HG02885 (cell line): ENCODE measurements at regions not wholly inside any gene's neighbourhood (a gene's known extent, or its start where the extent isn't known, plus 50 kb on each side); places are given as distances from the start of the nearest gene placed in this dataset.
A peak's percentile ranks its signal among the peaks of the same experiment; 100 is the strongest.

ENCODE experiments used
- ATAC-seq: cut with Tn5 transposase; IDR thresholded peaks from one replicate; pipeline ENCODE4 v1.9.1; 2021; ENCODE audit warnings: mild to moderate bottlenecking; ENCODE audit not compliant: unreplicated experiment, poor library complexity

DNA sequence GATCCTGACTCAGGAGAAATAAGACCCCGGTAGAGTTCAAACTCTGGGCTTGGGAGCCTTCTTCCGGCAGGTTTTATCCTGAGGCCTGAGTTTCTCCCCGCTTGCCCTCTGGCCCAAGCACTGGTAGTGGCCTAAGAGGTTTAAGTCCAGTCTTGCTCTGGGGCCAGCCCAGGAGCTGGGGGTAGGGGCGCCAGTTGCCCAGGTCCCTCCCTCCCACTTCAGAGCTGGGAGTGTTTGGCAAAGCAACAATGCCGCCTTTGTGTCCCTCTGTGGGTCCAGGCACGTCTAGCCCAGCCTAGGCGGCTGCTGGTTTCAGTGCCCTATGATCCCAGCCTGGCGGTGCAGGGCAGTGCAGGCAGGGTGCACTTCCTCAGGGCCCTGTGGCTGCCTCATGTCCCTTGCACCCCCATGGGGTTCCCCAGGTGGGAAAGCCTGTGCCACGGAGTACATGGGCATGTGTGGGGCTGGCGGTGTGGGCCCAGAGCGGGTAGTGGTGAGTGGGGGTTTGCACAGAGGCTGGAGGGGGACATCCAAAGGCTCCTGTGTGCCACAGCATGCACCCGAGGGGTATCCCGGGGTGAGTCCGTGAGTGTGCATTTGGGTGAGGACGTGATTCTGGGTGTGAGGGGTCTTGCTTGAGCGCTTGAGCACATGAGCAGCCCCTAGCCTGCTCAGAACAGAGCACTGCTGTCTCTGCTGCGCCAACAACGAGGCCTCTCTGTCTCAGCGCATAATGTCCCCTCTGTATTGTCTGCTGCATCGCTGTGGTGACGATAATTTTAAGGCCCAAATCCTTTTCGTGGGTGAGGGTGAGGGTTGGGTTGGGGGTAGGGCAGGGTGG, 61.7 kb upstream of the PSD2 start:
- no peak for ATAC-seq

DNA sequence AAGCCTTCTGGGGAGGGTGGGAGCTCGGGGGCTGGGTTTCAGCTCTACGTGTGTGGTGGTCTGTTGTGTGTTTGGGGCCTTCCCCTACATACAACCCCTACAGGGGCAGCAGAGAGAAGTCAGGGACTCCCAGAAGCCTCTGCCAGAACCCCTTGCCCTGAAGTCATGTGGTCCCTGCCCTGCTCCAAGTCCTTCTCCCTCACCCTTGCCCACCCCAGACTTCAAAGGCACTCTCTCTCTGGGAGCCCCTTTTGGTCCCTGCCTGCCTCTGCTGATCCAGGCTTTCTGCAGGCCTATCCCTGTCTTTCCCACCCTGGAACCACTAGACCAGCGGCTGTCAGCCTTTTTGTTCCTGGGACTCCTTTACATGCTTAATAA, 61.1 kb upstream of the PSD2 start:
- no peak for ATAC-seq

DNA sequence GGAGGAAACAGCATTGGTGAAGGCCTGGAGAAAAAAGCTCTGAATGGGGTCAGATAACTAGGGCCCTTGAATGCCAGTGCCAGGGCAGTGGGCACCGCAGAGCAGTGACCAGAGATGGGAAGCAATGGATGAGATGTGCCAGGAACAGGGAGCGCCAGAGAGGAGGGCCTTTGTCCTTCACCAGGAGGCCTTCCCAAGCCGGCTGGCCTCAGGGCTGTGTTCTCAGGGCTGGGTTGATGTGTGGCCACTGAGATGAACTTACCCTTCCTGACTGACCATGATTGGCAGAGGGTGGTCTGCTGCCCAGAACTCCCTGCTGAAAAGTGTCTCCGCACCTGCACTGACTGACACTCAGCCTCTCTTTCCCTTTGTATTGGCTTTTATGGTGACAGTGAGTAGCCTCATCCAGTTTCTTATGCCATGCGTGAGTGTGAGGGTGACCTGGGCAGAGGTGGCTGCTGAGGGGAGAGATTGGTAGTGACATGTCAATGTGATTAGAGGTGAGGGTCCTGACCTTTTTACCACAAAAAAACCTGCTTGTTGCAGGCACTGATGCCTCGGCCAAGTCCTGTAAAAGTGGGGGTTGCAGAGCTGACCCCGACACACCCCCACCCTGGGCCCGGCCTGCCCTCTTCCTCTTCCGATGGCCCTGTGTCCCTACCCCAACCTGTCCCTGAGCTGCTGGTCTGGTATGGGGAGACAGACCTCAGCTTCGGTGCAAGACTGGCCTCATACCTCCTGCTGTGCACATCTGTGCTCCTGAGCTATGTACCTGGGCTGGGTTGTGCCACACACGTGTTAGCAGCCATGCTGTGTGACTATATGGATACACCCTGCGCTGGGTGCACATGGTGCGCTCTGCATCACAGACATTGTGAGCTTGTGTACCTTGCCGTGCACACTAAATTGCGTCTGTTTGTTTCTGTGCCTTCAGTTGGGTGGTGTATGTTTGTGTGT, 57.1 kb upstream of the PSD2 start:
- no peak for ATAC-seq

DNA sequence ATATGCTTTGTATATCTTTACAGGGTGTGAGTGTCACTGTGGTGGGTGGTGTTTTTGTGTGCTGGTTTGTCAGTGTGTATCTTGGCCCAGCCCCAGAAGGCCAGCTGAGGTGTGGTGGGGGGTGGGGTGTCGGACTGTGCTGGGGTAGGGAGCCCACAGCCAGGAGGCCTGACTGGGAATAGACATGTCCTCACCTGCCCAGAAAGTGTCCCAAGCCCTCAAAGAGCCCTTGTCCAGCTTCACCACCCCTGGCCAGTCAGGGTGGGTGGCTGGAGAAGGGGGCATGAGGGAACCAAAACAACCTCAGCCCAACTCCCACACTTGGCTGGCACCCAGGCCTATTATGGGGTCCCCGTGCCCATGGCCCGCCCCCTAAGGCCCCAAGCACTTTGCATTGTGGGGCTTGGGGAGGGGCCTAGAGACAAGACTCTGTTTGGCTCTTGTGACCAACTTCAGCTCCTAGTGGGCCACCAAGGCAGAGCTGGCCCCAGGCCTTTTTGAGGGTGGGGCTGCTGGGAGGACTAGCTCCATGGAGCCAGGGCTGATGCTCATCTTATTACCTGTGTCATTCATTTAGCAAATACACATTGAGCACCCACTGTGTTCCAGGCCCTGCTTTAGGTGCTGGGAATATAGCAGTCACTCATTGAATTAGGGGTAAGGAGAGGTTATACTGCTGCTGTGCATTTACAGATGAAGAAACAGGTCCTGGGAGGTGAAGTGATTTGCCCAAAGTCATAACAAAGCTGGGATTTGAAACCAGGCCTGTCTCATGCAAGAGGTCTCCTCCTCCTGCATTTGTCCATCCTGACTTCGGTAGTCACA, 56.2 kb upstream of the PSD2 start:
- no peak for ATAC-seq

DNA sequence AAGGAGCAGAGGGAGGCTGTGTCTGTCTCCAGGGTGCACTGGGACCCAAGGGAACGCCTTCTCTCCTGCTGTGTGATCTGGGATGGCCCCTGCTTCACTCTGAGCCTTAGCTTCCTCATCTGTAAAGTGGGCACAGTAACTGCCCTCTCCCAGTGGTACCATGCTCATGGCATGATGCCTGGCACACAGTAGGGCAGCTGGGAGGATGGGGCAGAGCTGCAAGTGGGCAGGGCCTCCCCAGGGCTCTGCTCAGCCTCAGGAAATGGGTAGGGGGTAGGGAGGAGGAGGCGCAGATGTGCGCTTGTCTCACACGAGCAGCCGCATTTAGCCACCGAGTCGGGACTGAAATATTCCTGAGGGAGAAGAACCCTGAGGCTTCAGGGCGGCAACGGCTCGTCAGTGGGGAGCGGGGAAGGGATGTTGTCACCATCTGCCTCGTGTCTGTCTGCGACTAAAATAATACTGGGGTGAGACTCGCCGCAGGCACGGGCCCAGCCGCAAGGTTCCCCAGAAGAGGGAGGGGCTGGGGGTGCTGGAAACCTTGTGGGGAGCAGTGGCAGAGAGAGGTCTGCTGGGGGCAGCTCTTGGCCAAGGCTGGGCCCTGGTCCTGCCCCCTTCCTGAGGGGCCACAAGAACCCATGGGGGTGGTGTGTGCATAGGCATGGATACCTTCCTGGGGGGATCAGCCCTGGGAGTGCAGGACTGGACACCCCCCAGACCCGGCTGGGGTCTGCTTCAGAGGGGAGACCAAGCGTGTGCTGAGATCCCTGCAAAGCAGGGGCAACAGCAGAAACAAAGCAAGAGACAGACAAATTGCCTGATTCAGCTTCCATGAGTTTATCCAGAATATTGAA, 55.2 kb upstream of the PSD2 start:
- ATAC-seq: peak; percentile 52

DNA sequence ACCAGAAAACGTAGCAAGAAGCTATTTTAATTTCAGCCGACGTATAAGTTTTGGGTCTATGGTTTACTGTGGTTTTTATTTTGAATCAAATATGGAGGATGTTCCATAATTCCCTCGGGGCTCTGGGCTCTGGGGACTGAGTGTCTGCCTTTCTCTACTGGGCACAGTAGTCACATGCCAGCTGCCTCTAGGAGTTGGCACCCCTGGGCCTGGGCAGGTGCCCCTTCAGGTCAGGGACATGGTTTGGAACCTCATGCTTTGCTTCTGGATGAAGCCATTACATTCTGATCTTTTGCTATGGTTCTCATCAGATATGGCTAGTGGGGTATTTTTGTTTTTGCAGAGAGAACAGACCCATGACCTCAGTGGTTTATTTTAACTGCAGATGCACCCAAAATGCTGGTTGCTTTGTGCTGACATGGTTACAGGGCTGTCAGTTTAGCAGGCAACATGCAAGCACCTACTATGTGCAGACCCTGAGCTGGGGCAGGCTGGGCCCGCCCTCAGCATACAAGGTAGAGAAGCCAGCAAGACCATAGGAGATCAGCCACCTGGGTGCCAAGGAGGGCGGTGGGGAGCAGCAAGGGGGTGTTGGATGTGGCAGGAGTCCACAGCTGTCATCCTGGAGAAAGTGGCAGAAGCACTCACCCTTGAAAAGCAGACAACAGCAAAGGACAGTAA, 54.5 kb upstream of the PSD2 start:
- ATAC-seq: no peak

DNA sequence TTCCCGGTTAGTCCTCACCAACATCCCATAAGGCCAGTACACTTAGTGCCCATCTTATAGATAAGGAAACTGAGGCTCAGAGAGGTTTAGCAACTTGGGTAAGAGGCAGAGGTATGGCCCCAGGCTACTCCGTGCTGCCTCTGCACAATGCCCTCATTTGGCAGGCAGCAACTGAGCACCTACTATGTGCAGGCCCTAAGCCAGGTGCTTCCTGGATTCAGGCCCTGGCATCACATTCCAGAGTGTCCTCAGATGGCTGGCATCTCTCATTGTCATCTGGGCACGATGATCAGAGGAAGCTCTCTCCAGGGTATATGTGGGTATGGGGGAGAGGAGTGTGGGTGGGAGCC, 53.8 kb upstream of the PSD2 start:
- ATAC-seq: no peak

DNA sequence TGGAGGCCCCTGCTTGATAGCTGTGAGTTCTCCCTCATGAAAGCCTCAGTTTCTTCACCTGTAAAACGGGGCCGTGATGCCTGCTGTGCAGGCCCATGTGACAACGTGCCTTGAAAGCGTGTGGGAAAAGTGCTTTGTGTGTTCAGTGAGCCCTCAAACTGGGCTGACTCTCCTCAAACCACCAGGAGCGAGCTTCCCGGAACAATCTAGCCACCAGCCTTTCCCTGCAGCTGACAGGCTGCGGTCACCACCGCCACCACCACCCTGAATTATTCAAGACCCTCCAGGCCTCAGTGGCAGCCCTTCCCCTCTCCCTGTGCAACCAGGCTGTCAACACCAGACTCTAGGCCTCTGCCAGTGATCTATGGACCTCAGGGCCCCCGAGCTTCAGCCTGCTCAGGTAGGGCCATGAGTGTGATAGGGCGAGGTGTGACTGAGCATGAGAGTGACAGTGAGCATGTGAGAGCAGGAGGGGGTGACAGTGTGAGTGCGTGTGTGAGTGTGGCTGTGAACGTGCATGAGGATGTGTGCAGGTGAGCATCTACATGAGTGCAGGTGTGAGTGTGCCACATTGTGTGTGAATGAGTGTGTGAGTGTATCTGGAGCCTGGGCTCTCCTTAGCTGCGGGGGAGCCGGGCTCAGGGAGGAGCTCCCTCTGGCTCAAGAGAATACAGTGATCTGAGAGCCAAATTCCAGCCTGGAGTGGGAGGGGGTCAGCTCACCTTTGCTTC, 53.3 kb upstream of the PSD2 start:
- ATAC-seq: no peak

DNA sequence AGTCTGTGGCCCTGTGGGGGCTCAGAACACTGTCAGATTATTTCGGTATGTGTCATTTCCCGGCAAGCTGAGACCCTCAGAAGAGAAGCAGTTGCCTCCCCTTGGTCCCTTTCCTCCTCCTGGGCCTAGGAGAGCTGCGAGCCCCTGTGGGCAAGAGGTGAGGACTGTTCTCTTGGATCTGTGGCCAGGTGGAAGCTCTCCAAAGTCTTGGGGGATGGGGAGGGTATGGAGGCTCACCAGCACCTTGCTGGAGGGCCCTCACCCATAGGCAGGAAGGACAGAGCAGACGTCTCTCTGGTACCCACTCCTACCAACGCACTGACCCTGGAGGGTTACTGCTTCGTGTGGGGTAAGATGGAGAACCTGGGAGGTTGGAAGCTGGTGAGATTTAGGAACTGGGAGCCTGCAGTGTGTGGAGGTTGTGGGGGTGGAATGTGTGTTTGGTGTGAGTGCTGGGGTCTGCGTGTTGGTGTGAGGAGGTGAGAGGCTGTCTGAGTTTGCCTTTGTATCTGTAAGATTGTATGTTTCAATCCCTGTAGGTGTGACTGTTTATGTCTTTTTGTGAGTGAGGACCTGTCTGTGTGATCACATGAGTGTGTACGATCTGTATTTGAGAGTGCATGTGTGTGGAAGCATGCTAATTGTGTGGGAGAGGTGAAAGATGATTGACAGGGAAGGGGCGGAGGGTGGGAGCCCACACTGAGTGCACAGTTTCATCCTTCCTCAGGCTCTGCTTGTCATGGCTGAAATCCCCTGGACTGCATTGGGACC, 52.4 kb upstream of the PSD2 start:
- ATAC-seq: no peak

DNA sequence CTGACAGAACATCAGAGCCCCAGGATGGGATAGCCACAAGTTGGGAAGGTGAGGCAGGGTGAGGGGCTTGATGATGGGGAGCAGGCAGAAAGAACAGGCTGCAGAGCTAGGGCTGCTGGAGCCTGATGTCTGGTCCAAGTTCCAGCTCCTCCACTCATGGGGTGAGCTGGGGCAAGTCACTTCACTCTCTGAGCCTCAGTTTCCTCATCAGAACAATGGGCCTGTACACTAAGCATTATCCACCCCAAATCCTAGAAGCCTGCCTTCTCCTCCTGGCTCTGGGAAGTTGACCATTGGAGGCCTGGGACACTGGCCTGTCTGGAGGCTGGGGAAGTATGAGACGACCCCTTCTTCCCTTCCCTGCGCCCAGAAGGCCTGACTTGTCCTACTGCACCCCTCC, 51.8 kb upstream of the PSD2 start:
- no peak for ATAC-seq

DNA sequence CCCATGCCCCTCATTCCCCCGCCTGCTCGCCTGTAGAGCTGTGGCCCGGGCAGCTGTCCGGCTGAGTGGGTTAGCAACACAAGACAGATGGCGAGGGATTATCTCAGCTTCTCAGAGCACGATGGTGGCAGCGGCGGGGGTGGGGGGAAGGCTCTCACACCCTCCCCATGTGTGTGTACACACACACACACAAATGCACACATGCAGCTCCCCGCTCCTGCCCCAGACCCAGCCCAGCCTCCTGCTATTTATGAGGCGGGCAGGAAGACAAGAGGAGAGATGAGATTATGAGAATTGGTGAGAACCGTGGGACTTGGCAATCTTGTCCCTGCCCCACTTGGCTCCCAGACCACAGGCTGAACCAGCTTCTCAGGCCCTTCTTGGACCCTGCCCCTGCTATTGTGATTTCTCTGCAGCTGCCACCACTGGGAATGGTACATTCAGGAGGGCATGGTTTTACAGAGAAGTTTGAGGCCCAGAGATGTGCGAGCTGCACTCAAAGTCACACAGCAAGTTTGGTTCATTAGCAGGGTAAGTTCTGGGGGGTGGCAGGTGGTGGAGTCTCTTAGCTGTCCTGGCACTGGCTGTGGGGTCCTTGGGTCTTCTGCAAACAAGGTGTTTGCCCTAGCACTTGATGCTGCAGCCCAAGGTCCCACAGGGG, 51.0 kb upstream of the PSD2 start:
- ATAC-seq: no peak

DNA sequence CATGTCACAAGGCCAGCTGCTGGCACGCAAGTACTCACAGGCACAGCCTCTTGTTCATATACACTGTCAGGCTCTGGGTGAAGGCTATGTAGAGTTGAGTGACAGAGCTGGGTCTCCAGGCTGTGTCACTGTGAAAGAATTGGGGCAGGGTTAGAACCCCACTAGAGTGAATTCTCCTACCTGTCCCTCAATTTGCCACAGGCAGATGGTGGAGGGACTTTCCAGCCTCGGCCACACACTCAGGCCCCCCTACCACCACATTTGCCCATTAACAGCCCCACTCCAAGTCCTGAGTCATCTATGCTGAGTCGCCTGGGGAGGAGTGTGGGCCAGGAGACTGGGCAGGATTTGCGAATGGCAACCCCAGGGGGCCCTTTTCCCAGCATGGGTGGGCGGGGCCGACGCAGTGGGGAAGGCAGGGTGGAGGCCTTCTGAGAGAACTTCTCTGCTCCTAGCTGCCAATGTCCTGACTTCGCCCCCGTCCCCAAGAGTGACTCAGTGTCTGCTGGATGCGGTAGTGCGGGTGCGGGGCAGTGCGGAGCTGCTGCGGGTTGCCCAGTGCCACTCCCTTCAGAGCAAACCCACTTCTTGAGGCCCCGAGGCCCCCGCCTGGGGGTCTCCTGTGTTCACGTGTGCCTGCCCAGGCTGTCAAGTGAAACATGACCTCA, 50.3 kb upstream of the PSD2 start:
- ATAC-seq: no peak

DNA sequence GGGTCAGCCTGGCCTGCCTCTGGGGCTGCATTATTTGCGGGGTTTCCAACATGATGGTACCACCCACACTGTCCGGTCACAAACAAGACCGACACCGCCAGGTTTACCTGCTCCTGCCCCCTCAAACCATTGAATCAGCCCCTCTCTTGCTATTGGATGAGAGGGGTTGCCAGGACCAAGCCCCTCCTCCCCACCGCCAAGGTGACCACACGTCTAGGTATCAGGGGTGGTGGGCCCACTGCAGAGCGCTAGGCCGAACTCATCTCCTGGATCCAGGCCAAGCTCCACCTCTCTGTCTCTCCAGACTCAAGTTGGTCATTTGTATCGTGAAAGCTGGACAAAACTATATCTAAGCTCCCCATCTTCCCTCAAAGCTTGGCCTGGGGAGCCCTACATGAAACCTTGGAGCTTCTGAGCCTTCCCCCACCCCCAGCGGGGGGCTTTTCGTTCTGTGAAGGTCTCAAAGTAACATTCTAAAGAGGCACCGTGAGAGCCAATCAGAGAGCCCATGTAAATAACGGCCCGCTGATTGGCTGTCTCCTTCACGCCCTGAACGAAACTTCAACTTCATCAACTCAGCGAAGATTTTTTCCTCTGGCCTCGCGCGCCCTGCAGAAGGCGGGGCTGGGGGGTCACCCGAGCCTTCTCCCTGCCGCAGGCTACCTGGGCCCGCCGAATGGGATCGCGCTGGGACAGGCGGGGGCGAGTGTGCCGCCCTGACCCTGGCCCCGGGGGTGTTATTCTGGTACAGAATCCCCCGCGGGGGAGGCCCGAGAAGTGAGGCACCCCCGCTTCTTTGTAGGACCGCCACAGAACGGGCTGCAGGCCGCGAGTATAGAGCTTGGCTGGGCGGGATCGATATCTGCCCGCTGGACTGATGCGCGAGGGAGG, 49.6 kb upstream of the PSD2 start:
- ATAC-seq: peak; percentile 40
